CD14-positive monocyte (primary cell): ENCODE measurements at regions not wholly inside any gene's neighbourhood (a gene's known extent, or its start where the extent isn't known, plus 50 kb on each side); places are given as distances from the start of the nearest gene placed in this dataset.
"Not testable (repeated sequence)": the region's sequence is repeated elsewhere in the genome, so short reads cannot be mapped to it uniquely, and the experiment has no call there.

ENCODE experiments used
- DNase-seq, 3 donors: peaks; one replicate each; pipeline ENCODE4 v3.0.0-alpha.2; 2011 to 2022
- H2AFZ ChIP-seq: 2 replicates; pipeline ENCODE4 v1.6.0; 2012; ENCODE audit warnings: mild to moderate bottlenecking, low read depth, low read length, inconsistent platforms; ENCODE audit not compliant: insufficient read depth, poor library complexity, severe bottlenecking
- H3K27ac ChIP-seq, 2 donors: 1 replicate in 1 of 2; 2 replicates in 1 of 2; pipeline ENCODE4 v1.5.1; 2012 to 2013; ENCODE audit warnings: low read length in 2 of 2, control low read depth in 1 of 2, inconsistent platforms in 1 of 2, low read depth in 1 of 2, mild to moderate bottlenecking in 1 of 2
- H3K27me3 ChIP-seq, 2 donors: one replicate each; pipeline versions ENCODE4 v1.6.0 to v1.6.1; 2011 to 2013; ENCODE audit warnings: low read length in 2 of 2; ENCODE audit not compliant: control insufficient read depth in 2 of 2, insufficient read depth in 2 of 2
- H3K36me3 ChIP-seq, 2 donors: replicated peaks in 1 of 2; 1 replicate in 1 of 2; 2 replicates in 1 of 2; pipeline versions ENCODE4 v1.5.1 to v1.6.1; 2012 to 2013; ENCODE audit warnings: low read length in 2 of 2, control low read depth in 1 of 2, inconsistent platforms in 1 of 2, mild to moderate bottlenecking in 1 of 2; ENCODE audit not compliant: insufficient read depth in 2 of 2, control insufficient read depth in 1 of 2
- H3K4me1 ChIP-seq, 2 donors: 1 replicate in 1 of 2; 2 replicates in 1 of 2; pipeline versions ENCODE4 v1.5.1 to v1.6.1; 2012 to 2013; ENCODE audit warnings: low read length in 2 of 2, control low read depth in 1 of 2, inconsistent platforms in 1 of 2, mild to moderate bottlenecking in 1 of 2, moderate library complexity in 1 of 2; ENCODE audit not compliant: insufficient read depth in 2 of 2, control insufficient read depth in 1 of 2
- H3K4me2 ChIP-seq: replicated peaks from 2 replicates; pipeline ENCODE3; 2012; ENCODE audit warnings: low read length, moderate library complexity, mild to moderate bottlenecking; ENCODE audit not compliant: poor library complexity, severe bottlenecking; ENCODE audit errors: extremely low read depth
- H3K4me3 ChIP-seq, 3 experiments: fragments of 200-600 bp in 1 of 3; sonication (generic) in 1 of 3; replicated peaks in 1 of 3; 1 replicate in 2 of 3; 2 replicates in 1 of 3; pipeline ENCODE4 v1.5.1; 2011 to 2013; ENCODE audit warnings: low read length in 3 of 3, mild to moderate bottlenecking in 3 of 3, control low read depth in 2 of 3, low read depth in 2 of 3, inconsistent platforms in 1 of 3, moderate library complexity in 1 of 3
- H3K79me2 ChIP-seq: 2 replicates; pipeline ENCODE4 v1.6.0; 2012; ENCODE audit warnings: mild to moderate bottlenecking, control low read depth, inconsistent platforms, low read length, moderate library complexity; ENCODE audit not compliant: insufficient read depth
- H3K9ac ChIP-seq: 2 replicates; pipeline ENCODE4 v1.6.0; 2017; ENCODE audit warnings: low read length, mild to moderate bottlenecking; ENCODE audit not compliant: insufficient read depth, poor library complexity, severe bottlenecking
- H3K9me3 ChIP-seq, 2 donors: replicated peaks in 1 of 2; 1 replicate in 1 of 2; 2 replicates in 1 of 2; pipeline versions ENCODE4 v1.5.1 to v1.6.1; 2012 to 2013; ENCODE audit warnings: low read length in 2 of 2, control low read depth in 1 of 2; ENCODE audit not compliant: control insufficient read depth in 1 of 2, insufficient read depth in 1 of 2
- H4K20me1 ChIP-seq: 2 replicates; pipeline ENCODE4 v1.6.0; 2012; ENCODE audit warnings: mild to moderate bottlenecking, low read length, control low read depth, moderate library complexity; ENCODE audit not compliant: insufficient read depth
- H3K27ac Mint-ChIP-seq, 7 donors: one replicate each; pipeline ENCODE4 v1.8.0; 2020; ENCODE audit warnings: mild to moderate bottlenecking in 7 of 7, mixed read lengths in 7 of 7, moderate library complexity in 6 of 7, inconsistent platforms in 2 of 7
- H3K27me3 Mint-ChIP-seq, 3 donors: one replicate each; pipeline ENCODE4 v1.8.0; 2021 to 2022; ENCODE audit warnings: low read depth in 3 of 3, mild to moderate bottlenecking in 3 of 3, mixed read lengths in 3 of 3, moderate library complexity in 3 of 3, inconsistent platforms in 1 of 3
- H3K36me3 Mint-ChIP-seq, 2 donors: one replicate each; pipeline ENCODE4 v1.8.0; 2020; ENCODE audit warnings: mixed read lengths in 2 of 2, inconsistent platforms in 1 of 2, mild to moderate bottlenecking in 1 of 2
- H3K4me1 Mint-ChIP-seq: one replicate; pipeline ENCODE4 v1.8.0; 2020; ENCODE audit warnings: mild to moderate bottlenecking, mixed read lengths
- H3K4me3 Mint-ChIP-seq, 2 donors: one replicate each; pipeline ENCODE4 v1.8.0; 2020; ENCODE audit warnings: mild to moderate bottlenecking in 2 of 2, mixed read lengths in 2 of 2, moderate library complexity in 1 of 2
- H3K9me3 Mint-ChIP-seq, 7 donors: one replicate each; pipeline ENCODE4 v1.8.0; 2020 to 2022; ENCODE audit warnings: mixed read lengths in 7 of 7, mild to moderate bottlenecking in 6 of 7, moderate library complexity in 6 of 7, inconsistent platforms in 2 of 7
- WGBS: methylation state at CpG from one replicate; pipeline ENCODE4 v1.1.5; 2013; ENCODE audit warnings: missing lambda C conversion rate; ENCODE audit not compliant: insufficient coverage; 5-methylcytosine and 5-hydroxymethylcytosine counted together
- intact Hi-C, 2 donors: fragments of 100-400 bp; cut with micrococcal nuclease; formaldehyde crosslinking; loops; one replicate each; pipeline versions ENCODE4 v1.15.0 to v1.15.1; 2023
- TF ChIP-seq, protein P1 (sequence below): fragments of 200-600 bp; IDR thresholded peaks from one replicate; pipeline ENCODE4 v1.8.0; 2022; ENCODE audit warnings: antibody characterized with exemption, mild to moderate bottlenecking

DNA sequence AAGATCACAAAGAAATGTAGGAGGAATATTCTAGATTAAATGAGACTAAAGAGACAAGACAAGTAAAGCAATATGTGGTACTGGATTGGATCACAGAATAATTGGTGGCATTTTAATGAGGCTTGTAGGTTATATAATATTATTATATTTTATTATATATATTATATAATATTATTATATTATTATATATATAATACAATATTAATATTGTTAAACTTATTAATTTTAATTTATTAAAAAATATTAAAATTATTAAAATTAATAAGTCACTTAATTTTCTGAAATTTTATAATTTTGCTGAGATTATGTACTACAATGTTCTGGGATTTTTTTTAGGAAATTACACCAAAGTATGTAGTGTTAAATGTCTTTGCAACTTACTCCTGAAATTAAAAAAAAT lies 311.9 kb downstream of the COL11A1 start:
- no peaks in the 10 kb centered on the region for H4K20me1 ChIP-seq
- H3K4me1 Mint-ChIP-seq, result no peaks in the 10 kb centered on the region
- no peak overlapping the region for H3K4me3 Mint-ChIP-seq
- H3K36me3 ChIP-seq, result no peaks in the 10 kb centered on the region
- intact Hi-C loops, result no loop called here
- H3K27me3 ChIP-seq, result no peaks in the 10 kb centered on the region
- H3K9ac ChIP-seq, result no peak overlapping the region
- no peaks in the 10 kb centered on the region for H3K9me3 Mint-ChIP-seq
- H3K27ac Mint-ChIP-seq, result no peak overlapping the region
- no peaks in the 10 kb centered on the region for H3K36me3 Mint-ChIP-seq
- no peak overlapping the region for H3K27ac ChIP-seq
- no peaks in the 10 kb centered on the region for H3K9me3 ChIP-seq
- no peaks in the 10 kb centered on the region for H3K27me3 Mint-ChIP-seq
- no peaks in the 10 kb centered on the region for H3K79me2 ChIP-seq
- no peak overlapping the region for H3K4me2 ChIP-seq
- DNase-seq, result no peak
- TF ChIP-seq, protein P1, sequence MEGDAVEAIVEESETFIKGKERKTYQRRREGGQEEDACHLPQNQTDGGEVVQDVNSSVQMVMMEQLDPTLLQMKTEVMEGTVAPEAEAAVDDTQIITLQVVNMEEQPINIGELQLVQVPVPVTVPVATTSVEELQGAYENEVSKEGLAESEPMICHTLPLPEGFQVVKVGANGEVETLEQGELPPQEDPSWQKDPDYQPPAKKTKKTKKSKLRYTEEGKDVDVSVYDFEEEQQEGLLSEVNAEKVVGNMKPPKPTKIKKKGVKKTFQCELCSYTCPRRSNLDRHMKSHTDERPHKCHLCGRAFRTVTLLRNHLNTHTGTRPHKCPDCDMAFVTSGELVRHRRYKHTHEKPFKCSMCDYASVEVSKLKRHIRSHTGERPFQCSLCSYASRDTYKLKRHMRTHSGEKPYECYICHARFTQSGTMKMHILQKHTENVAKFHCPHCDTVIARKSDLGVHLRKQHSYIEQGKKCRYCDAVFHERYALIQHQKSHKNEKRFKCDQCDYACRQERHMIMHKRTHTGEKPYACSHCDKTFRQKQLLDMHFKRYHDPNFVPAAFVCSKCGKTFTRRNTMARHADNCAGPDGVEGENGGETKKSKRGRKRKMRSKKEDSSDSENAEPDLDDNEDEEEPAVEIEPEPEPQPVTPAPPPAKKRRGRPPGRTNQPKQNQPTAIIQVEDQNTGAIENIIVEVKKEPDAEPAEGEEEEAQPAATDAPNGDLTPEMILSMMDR, result no peak
- H3K4me3 ChIP-seq, result no peak overlapping the region
- H3K4me1 ChIP-seq, result no peaks in the 10 kb centered on the region
- H2AFZ ChIP-seq, result no peak overlapping the region

DNA sequence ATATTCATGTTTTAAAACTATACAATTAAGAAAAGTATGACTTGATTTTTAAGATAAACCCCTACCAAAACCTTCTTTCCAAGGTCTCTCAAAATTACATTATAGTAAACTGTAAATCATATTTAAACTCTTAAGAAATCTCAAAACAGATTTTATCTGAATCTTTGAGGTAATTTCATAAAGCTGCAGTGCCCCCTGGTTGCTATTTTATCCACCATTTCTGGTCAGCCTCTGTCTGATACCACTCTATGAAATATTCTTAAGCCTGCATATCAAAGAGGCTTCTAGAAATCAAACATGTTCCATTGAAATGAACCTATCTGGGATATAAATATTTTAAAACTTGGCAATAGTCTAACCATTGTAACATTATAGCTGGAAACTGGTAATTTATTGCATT lies 317.3 kb downstream of the COL11A1 start:
- TF ChIP-seq, protein P1, result no peak
- H3K27ac Mint-ChIP-seq, result no peak overlapping the region

DNA sequence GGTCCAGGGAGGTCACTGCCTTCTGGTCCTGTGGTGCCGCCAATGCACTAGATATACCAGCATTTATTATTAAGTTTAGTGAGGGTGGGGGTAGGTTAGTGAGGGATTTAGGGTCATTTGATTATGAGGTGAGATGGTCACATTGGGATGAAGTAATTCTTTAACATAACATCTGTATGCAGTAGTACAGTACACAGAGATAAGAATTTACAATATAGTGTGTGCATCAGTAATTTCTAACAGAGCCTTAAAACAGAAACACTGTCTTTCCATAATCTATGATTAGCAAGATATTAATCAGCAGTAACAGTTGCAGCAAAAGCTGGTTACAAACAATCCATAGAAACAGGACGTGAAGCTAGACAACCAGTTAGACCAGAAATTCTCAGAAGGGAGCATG lies 318.4 kb downstream of the COL11A1 start:
- H3K79me2 ChIP-seq, H3K27me3 ChIP-seq, H3K36me3 ChIP-seq, intact Hi-C loops, H3K27ac ChIP-seq, H3K4me1 Mint-ChIP-seq, H3K9me3 Mint-ChIP-seq, H3K4me3 ChIP-seq, H3K36me3 Mint-ChIP-seq, H2AFZ ChIP-seq, H3K4me3 Mint-ChIP-seq, H3K9me3 ChIP-seq, H3K4me1 ChIP-seq, DNase-seq, H4K20me1 ChIP-seq, H3K9ac ChIP-seq, H3K4me2 ChIP-seq, H3K27me3 Mint-ChIP-seq: not testable (repeated sequence)
- WGBS, result 67% methylated on average over 1 of the region's 2 CpGs
- peak overlapping the region in 1 of 7 donors; percentile 53 for H3K27ac Mint-ChIP-seq

More for the DNA sequence above, 317.3 kb downstream of the COL11A1 start:
- no peaks in the 10 kb centered on the region for H3K9me3 ChIP-seq
- no peak overlapping the region for H3K27ac ChIP-seq
- H3K4me3 ChIP-seq, result no peak overlapping the region
- no peak overlapping the region for H2AFZ ChIP-seq
- no peak for DNase-seq
- no peaks in the 10 kb centered on the region for H3K79me2 ChIP-seq
- Mint-ChIP-seq H3K36me3 (no peaks in the 10 kb centered on the region), H3K4me3 (no peak overlapping the region), H3K4me1 (no peaks in the 10 kb centered on the region), H3K27me3 (peaks cover 0 to 2% (median 0%) of the 10 kb centered on the region in 3 donors), H3K9me3 (peaks cover 0 to 1% (median 0%) of the 10 kb centered on the region in 7 donors)
- H3K9ac ChIP-seq, result no peak overlapping the region
- H3K36me3 ChIP-seq, result no peaks in the 10 kb centered on the region
- H4K20me1 ChIP-seq, result no peaks in the 10 kb centered on the region
- H3K27me3 ChIP-seq, result no peaks in the 10 kb centered on the region
- H3K4me1 ChIP-seq, result no peaks in the 10 kb centered on the region
- H3K4me2 ChIP-seq, result no peak overlapping the region
- intact Hi-C loops, result no loop called here
